Tibial nerve (tissue), 4 donors: ENCODE measurements at regions not wholly inside any gene's neighbourhood (a gene's known extent, or its start where the extent isn't known, plus 50 kb on each side); places are given as distances from the start of the nearest gene placed in this dataset.
"Not testable (repeated sequence)": the region's sequence is repeated elsewhere in the genome, so short reads cannot be mapped to it uniquely, and the experiment has no call there.

Experiments used
- DNase-seq, 2 donors: peaks; one replicate each; pipeline ENCODE4 v3.0.0-alpha.2; 2019; ENCODE audit warnings: low spot score in 2 of 2
- H3K27ac ChIP-seq, 4 donors: fragments of 200-600 bp; sonication (generic) in 3 of 4; one replicate each; pipeline ENCODE4 v1.5.1; 2017 to 2019; ENCODE audit warnings: mild to moderate bottlenecking in 1 of 4
- H3K27me3 ChIP-seq, 2 donors: fragments of 200-600 bp; sonication (generic) in 1 of 2; one replicate each; pipeline versions ENCODE4 v1.5.1 to v1.6.0; 2017 to 2019
- H3K36me3 ChIP-seq, 3 donors: fragments of 200-600 bp; sonication (generic); one replicate each; pipeline ENCODE4 v1.5.1; 2018 to 2019
- H3K4me1 ChIP-seq, 4 donors: fragments of 200-600 bp; sonication (generic) in 3 of 4; one replicate each; pipeline ENCODE4 v1.5.1; 2017 to 2019
- H3K4me3 ChIP-seq, 4 donors: fragments of 200-600 bp; sonication (generic) in 3 of 4; one replicate each; pipeline ENCODE4 v1.5.1; 2017 to 2019; ENCODE audit warnings: mild to moderate bottlenecking in 1 of 4, moderate library complexity in 1 of 4
- H3K9me3 ChIP-seq, 4 donors: fragments of 200-600 bp; sonication (generic) in 3 of 4; one replicate each; pipeline ENCODE4 v1.5.1; 2017 to 2019
- EP300 ChIP-seq, 2 donors: sonication (generic); formaldehyde crosslinking; IDR thresholded peaks; one replicate each; pipeline ENCODE4 v1.6.1; 2017; ENCODE audit warnings: antibody characterized with exemption in 2 of 2, mild to moderate bottlenecking in 1 of 2
- POLR2A ChIP-seq, 2 donors: fragments of 450-650 bp; IDR thresholded peaks; one replicate each; pipeline ENCODE4 v1.6.1; 2017; ENCODE audit warnings: antibody characterized with exemption in 2 of 2, mild to moderate bottlenecking in 2 of 2, moderate library complexity in 2 of 2
- WGBS, 2 donors: methylation state at CpG; one replicate each; pipeline ENCODE4 v1.1.5; 2018; 5-methylcytosine and 5-hydroxymethylcytosine counted together
- TF ChIP-seq, protein P1 (sequence below), 5 experiments: fragments of 200-600 bp in 3 of 5; fragments of 450-650 bp in 2 of 5; sonication (generic) in 3 of 5; IDR thresholded peaks; one replicate each; pipeline ENCODE4 v1.5.1; 2016 to 2019; ENCODE audit warnings: antibody characterized with exemption in 5 of 5, mild to moderate bottlenecking in 3 of 5, moderate library complexity in 2 of 5

DNA sequence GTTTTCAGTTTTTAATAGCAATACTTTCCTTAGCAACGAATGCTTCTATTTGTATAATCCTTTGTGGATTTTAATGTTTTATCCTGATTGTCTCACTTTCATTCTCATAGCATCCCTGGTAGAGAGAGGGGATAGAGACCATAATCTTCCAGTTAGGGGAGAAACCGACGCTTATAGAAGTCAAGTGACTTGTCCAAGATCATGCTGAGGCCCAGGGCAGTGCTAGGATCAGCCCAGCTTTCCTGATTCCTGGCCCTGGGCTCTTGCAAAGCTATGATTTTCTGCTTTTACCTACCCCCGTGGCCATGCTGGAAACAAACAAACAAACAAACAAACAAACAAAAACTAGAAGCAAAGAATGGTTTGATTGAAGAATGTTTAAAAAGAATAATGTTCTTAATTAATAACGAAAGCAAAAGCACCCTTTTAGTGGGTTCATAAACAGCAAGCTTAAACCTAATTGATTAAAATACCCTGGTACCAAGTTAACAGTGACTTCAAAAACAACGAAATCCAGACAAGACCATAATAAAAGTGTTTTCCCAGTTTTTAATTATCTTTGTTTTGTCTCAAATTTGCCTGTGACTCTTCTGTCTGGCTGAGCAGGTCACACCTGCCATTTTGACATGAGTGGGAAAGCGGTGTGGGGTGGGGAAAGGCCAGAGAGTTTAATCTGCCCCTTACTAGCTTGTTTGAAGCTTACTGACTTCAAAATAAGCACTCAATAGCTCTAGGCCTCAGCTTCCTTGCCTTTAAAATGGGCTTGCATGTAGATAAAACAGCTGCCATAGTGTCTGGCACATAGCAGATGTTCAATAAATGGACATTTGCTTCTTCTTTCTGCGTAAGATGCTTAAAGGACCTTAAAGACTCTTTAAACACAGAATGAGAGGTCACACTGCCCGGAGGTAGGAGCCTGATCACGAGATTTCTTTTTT, 116.6 kb upstream of the MYCN start:
- no peaks in the 10 kb centered on the region for H3K36me3 ChIP-seq
- no peaks in the 10 kb centered on the region for H3K27me3 ChIP-seq
- DNase-seq: no peak
- H3K9me3 ChIP-seq: no peaks in the 10 kb centered on the region
- no peak overlapping the region for H3K27ac ChIP-seq
- TF ChIP-seq, protein P1, sequence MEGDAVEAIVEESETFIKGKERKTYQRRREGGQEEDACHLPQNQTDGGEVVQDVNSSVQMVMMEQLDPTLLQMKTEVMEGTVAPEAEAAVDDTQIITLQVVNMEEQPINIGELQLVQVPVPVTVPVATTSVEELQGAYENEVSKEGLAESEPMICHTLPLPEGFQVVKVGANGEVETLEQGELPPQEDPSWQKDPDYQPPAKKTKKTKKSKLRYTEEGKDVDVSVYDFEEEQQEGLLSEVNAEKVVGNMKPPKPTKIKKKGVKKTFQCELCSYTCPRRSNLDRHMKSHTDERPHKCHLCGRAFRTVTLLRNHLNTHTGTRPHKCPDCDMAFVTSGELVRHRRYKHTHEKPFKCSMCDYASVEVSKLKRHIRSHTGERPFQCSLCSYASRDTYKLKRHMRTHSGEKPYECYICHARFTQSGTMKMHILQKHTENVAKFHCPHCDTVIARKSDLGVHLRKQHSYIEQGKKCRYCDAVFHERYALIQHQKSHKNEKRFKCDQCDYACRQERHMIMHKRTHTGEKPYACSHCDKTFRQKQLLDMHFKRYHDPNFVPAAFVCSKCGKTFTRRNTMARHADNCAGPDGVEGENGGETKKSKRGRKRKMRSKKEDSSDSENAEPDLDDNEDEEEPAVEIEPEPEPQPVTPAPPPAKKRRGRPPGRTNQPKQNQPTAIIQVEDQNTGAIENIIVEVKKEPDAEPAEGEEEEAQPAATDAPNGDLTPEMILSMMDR (IDR thresholded peaks at IDR 0.05): no peak
- TF ChIP-seq EP300 (IDR thresholded peaks at IDR 0.05) (no peak), POLR2A (IDR thresholded peaks at IDR 0.05) (no peak)
- WGBS, 2 donors: 80 to 81% methylated on average over 10 of the region's 10 CpGs
- peaks cover 0 to 6% (median 0%) of the 10 kb centered on the region in 4 donors for H3K4me1 ChIP-seq
- no peak overlapping the region for H3K4me3 ChIP-seq

DNA sequence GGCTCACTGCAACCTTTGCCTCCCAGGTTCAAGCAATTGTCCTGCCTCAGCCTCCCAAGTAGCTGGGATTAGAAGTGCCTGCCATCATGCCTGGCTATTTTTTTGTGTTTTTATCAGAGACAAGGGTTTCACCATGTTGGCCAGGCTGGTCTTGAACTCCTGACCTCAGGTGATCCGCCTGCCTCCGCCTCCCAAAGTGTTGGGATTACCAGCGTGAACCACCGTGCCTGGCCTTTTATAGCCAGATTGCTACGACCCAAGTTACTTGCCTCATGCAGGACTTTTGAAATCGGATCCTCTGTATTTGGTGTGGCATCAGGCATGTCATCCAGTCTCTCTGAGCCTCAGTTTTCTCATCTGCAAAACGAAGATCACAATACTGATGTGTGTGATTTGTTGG, 115.9 kb upstream of the MYCN start:
- not testable (repeated sequence) for DNase-seq, H3K9me3 ChIP-seq, H3K27me3 ChIP-seq, H3K4me3 ChIP-seq, H3K27ac ChIP-seq, H3K4me1 ChIP-seq, H3K36me3 ChIP-seq
- 80 to 90% methylated on average over 7 of the region's 7 CpGs for WGBS, 2 donors

DNA sequence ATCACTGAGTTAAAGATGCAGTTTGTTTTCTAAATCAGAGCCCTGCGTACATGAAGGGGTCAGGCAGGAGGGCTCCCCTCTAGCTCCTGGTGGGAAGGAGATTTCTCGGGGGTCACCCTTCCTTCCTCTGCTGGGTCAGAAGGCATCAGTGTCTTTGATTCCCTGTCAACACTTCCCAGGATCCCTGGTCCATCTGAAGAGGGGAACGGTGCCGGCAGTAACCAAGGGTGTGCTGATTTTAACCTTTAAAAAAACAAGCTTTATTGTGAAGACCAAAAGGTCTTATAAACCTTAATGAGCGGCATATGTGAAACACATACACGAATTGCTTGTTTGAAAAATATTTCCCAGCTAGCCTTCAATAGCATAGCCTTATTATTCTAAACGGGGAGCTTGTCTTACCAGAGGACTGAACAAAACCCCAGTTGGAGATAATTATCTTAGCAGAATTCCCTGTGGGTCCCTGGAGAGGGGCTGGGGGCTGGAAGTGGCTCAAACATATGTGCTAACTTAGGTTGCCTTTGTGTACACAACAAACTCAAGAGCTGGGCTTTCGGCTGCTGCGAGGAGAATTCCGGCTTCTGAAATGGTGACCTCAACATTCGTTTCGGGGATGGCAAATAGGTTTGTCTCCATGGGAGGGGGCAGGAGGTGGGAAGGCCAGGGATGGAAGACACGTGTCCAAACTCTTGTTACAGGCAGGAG, 114.9 kb upstream of the MYCN start:
- no peak for DNase-seq
- TF ChIP-seq POLR2A (IDR thresholded peaks at IDR 0.05): no peak
- no peak for TF ChIP-seq EP300 (IDR thresholded peaks at IDR 0.05)
- TF ChIP-seq, protein P1 (IDR thresholded peaks at IDR 0.05): no peak
- H3K4me3 ChIP-seq: no peak overlapping the region
- 59 to 70% methylated on average over 13 of the region's 13 CpGs for WGBS, 2 donors
- H3K9me3 ChIP-seq: no peaks in the 10 kb centered on the region
- H3K4me1 ChIP-seq: no peaks in the 10 kb centered on the region
- H3K27me3 ChIP-seq: no peaks in the 10 kb centered on the region
- H3K27ac ChIP-seq: no peak overlapping the region
- H3K36me3 ChIP-seq: no peaks in the 10 kb centered on the region

DNA sequence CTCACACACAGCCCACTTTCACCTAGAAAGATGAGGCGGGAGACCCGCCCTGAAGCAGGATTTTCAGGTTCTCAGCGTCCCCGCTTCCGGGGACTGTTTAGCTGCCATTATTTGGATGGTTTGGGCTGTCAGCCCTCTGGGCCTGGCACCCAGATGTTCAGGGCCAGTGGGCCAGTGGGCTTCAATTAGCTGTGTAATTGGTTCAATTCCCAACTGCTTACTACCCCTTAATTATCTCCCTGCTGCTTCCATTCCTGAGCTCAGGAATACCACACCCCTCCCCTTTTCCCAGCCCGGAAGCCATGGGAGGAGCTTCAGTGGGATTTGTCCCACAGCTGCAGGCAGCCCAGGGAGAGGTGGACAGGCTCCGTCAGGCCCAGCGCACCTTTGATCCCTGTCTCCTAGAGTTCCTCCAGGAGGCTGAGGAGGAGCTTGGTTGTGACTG, 114.1 kb upstream of the MYCN start:
- Histone ChIP-seq H3K36me3 (no peaks in the 10 kb centered on the region), H3K27me3 (no peaks in the 10 kb centered on the region), H3K9me3 (no peaks in the 10 kb centered on the region), H3K4me3 (no peak overlapping the region), H3K27ac (no peak overlapping the region), H3K4me1 (no peaks in the 10 kb centered on the region)
- WGBS, 2 donors: 52 to 59% methylated on average over 8 of the region's 8 CpGs
- TF ChIP-seq POLR2A (IDR thresholded peaks at IDR 0.05): no peak
- DNase-seq: no peak

DNA sequence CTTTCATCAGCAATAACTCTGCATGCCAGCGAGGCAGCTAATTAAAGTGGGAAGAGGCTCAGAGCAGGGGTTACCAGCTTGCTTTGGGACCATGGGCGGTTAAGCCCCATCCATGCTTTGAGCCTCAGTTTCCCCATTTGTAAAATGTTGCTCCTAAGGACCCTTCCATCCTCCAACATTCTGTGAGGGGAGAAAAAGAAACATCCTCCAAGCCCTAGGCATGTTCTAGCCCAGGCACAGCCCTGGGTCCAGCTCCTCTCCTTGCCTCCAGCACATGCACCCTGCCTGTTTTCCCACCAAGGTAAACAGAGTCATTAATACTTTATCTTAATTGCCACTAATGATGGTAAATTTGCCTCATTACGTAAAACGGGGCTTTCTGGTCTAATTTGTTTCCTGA, 113.3 kb upstream of the MYCN start:
- no peaks in the 10 kb centered on the region for H3K36me3 ChIP-seq
- H3K4me1 ChIP-seq: no peaks in the 10 kb centered on the region
- H3K9me3 ChIP-seq: no peaks in the 10 kb centered on the region
- no peaks in the 10 kb centered on the region for H3K27me3 ChIP-seq
- no peak overlapping the region for H3K4me3 ChIP-seq
- no peak overlapping the region for H3K27ac ChIP-seq
- TF ChIP-seq, protein P1 (IDR thresholded peaks at IDR 0.05): no peak
- TF ChIP-seq EP300 (IDR thresholded peaks at IDR 0.05) (no peak), POLR2A (IDR thresholded peaks at IDR 0.05) (no peak)
- WGBS, 2 donors: 83 to 88% methylated on average over 4 of the region's 4 CpGs
- DNase-seq: no peak

DNA sequence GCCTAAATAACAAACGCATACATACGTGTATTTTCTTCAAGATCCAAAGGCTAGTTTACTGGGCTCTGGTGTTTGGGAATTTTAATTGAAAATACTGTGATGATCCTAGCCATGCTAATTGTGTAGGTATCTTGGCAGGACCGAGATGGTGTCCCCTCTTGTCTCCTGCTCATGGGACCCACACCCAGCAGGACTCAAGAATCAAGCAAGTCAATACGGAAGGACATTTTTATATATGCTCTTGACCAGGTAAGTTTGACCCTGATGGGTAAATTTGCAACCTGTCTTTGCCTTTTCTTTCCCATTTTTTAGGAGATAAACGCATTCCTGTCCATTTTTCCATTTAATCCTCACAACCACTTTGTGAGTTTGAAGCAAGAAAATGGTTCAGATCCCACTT, 111.8 kb upstream of the MYCN start:
- no peaks in the 10 kb centered on the region for H3K27me3 ChIP-seq
- TF ChIP-seq POLR2A (IDR thresholded peaks at IDR 0.05): no peak
- TF ChIP-seq, protein P1 (IDR thresholded peaks at IDR 0.05): no peak
- TF ChIP-seq EP300 (IDR thresholded peaks at IDR 0.05): no peak
- H3K4me3 ChIP-seq: no peak overlapping the region
- H3K27ac ChIP-seq: no peak overlapping the region
- WGBS, 2 donors: 92 to 97% methylated on average over 5 of the region's 5 CpGs
- no peak for DNase-seq
- no peaks in the 10 kb centered on the region for H3K9me3 ChIP-seq
- no peaks in the 10 kb centered on the region for H3K36me3 ChIP-seq
- H3K4me1 ChIP-seq: no peaks in the 10 kb centered on the region
